GM12865 (cell line): ENCODE measurements at regions not wholly inside any gene's neighbourhood (a gene's known extent, or its start where the extent isn't known, plus 50 kb on each side); places are given as distances from the start of the nearest gene placed in this dataset.
A peak's percentile ranks its signal among the peaks of the same experiment; 100 is the strongest.

Experiments used
- DNase-seq: peaks from one replicate; pipeline ENCODE4 v3.0.0; 2010; ENCODE audit warnings: low read depth
- H3K4me3 ChIP-seq: 2 replicates; pipeline ENCODE4 v1.5.1; 2011; ENCODE audit warnings: mild to moderate bottlenecking, low read depth, low read length, control low read depth
- CTCF ChIP-seq: IDR thresholded peaks from 2 replicates; pipeline ENCODE4 v1.5.1; 2011; ENCODE audit warnings: low read length, control low read depth, low read depth, inconsistent platforms; ENCODE audit not compliant: insufficient read depth; ENCODE audit errors: missing control alignments

- no peak for TF ChIP-seq CTCF
- H3K4me3 ChIP-seq: no peak overlapping the region
- no peak for DNase-seq
These were observed 221.0 kb downstream of the MTX2 start for GRCh38 chr2:176490061-176490861.

- DNase-seq: peak; percentile 90
- H3K4me3 ChIP-seq: no peak overlapping the region
- no peak for TF ChIP-seq CTCF
These were observed 222.1 kb downstream of the MTX2 start for GRCh38 chr2:176491172-176491904.

DNA sequence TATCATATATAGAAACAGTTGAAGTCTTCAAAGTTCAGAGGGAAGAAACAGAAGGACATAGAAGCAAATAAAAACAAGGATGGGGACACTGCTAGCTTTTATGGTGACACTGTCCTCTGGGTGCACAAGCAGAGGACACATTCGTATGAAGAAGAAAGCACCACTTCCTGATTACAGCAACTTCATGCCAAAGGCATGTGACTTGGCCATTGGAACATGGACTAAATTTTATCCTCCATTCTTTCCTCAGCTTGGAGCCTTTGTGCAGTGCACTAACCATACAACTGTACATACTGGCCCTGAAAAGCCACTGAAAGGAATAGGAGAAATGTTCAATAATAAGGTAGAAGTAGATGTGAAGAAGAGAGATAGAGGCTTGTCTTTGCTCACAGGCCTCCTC is 223.3 kb downstream of the MTX2 start:
- H3K4me3 ChIP-seq: no peak overlapping the region
- DNase-seq: no peak
- no peak for TF ChIP-seq CTCF

GRCh38 chr2:176493226-176493825 is 224.1 kb downstream of the MTX2 start:
- DNase-seq: no peak
- no peak overlapping the region for H3K4me3 ChIP-seq
- TF ChIP-seq CTCF: no peak

DNA sequence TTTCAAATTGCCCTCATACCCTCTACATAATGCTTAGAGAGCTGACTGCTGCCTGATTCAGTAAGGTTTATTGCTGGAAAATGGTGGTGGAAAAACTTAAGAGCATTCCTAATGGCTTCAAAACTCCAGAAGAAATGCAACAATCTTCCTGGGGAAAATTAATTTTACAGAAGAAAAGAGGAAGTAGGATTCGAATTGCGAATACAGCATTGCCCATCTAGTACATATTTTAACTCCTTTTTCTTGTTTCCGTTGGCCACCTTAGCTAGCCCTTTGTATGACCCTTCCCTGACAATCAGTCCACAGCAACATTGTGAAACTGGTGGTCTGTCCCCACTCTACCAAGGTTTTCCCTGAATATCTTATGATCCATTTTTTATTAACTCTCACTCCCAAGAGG is 224.7 kb downstream of the MTX2 start:
- TF ChIP-seq CTCF: no peak
- no peak for DNase-seq
- no peak overlapping the region for H3K4me3 ChIP-seq

DNA sequence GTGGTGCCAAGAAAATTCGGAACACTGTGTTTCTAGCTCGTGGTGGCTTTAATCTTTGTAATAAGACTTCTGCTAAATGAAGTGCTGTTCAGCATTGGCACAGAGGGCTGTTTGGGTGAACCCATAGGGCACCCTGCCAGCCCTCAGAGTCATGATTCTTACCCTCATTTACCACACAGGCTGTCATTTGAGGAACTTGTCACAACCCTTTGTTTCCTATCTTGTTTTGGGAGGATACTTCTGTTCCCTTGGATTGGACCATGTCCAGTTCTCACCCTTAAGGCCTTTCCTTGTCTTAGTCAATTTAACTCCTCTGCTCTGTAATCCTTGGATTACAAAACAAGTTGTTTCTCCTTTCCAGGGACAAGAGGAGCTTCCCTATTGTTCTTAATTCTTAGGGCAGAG is 225.7 kb downstream of the MTX2 start:
- TF ChIP-seq CTCF: no peak
- DNase-seq: no peak
- H3K4me3 ChIP-seq: no peak overlapping the region
